ENCODE measurements at regions not wholly inside any gene's neighbourhood (a gene's known extent, or its start where the extent isn't known, plus 50 kb on each side); places are given as distances from the start of the nearest gene placed in this dataset.

DNA sequence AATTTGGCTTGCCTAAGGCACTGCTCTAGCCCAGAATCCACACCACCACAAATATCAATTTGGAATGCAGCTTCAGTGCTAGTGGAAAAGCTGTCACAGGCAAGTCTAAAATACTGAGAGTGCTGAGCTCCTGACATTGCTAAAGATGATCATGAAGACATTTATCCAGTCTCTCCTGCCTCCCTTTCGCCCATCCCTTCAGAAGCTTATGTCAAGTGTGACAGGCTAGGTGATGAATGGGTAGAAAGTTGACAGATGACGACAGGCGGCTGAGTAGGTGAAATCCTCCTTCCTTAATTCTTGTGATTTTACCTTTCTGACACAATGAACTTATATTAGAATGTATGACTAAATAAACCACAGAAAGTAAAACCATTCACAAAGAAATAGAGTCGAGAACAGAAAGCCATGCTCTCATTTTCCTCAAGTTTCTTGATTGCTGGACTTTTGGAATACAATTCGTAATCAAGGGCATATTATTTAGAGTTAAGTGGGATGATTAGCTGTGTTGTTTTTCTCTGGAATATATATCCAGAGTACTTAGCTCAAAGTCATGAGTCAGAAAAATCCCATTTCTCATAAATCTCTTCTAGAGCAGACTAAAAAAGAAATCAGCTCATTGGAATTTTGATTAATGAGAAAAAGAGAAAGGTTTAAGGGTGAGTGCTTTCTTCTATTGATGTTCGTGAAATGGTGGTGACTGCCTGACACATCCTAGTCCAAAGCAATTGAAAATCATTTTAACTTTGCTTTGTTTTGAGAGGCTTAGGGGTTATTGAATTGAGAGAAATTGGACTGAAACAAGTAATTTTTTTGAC, 1228.2 kb upstream of the CITED2 start:
- no peak for TF ChIP-seq CTCF (IDR thresholded peaks at IDR 0.05)
- TF ChIP-seq EZH2 (IDR thresholded peaks at IDR 0.05): no peak
